HG03139 (cell line): ENCODE measurements at regions not wholly inside any gene's neighbourhood (a gene's known extent, or its start where the extent isn't known, plus 50 kb on each side); places are given as distances from the start of the nearest gene placed in this dataset.

Experiments used
- ATAC-seq: cut with Tn5 transposase; IDR thresholded peaks from one replicate; pipeline ENCODE4 v1.9.1; 2021; ENCODE audit not compliant: unreplicated experiment

- ATAC-seq = no peak
Measured at GRCh38 chr11:29782447-29782846, 234.4 kb downstream of the KCNA4 start.

DNA sequence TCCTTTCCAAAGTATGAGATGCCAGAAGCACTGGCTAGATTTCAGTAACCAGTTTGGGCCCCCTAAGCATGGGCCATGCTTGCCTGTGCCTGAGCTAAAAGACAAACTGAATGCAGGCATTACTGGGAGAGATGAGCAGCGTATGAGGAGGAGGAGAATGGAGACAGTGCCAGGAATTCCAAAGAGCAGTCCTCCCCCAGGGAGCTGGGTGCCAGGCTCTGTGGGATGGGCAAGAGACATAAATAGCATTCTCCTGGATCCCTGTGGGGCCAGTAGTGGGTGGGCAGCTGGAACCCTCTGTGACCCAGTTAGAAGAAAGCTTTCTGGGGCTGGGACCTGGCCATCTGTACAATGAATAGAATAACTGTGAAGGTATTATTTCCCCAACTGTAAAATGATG, 235.6 kb downstream of the KCNA4 start:
- no peak for ATAC-seq

DNA sequence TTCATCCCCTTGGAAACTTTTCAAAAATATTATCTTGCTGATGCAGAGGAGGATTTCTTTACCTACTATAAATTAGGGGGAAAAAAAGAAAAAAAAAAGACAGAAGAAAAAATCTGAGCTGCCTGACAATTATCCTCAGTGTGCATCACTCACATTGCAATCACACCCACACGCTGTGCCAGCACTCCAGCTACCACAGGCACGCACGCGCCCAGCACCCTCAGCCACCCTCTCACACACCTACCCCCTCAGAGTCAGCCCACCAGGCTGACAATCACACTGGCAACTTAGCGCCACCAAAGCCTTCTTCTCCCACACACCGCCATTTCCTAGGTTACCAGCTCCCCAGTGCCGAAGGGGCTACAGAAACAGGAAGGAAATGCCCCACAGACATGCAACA, 236.1 kb downstream of the KCNA4 start:
- ATAC-seq = no peak

- ATAC-seq = no peak
Measured at GRCh38 chr11:29773656-29774264, 243.1 kb downstream of the KCNA4 start.

DNA sequence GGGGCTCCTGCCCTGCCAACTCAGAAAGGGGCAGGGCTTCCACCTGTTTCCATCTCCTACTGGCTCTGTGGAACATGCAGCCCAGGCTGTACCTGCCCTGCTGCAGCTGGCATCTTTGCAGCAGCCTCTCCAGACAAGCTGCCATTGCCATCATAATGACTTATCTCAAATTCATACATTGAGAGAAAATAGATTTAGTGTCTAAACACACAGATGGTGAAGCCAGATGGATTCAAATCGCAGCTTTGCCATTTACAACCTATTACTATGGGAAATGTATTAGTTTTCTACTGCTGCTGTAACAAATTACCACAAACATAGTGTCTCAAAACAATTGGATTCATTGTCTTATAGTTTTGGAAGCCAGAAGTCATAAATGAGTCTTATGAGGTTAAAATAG, 260.0 kb downstream of the KCNA4 start:
- no peak for ATAC-seq

DNA sequence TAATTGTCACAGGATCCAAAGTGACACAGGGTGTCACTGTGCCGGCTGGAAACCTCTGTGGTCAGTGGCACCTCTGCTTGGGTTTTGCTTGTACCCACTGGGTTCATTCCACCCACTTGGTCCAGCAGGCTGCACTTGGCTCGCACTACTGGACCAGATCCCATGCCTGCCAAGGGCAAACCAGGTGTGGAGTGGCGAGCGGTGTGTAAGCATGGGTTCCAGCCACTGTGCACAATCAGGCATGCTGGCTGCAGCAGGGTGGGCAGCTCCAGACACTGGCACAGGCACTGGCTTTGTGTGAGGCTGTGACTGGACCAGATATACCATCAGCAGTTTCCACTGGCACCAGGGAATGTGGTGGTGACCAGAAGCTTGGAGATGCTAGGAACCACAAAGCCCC, 261.4 kb downstream of the KCNA4 start:
- no peak for ATAC-seq

DNA sequence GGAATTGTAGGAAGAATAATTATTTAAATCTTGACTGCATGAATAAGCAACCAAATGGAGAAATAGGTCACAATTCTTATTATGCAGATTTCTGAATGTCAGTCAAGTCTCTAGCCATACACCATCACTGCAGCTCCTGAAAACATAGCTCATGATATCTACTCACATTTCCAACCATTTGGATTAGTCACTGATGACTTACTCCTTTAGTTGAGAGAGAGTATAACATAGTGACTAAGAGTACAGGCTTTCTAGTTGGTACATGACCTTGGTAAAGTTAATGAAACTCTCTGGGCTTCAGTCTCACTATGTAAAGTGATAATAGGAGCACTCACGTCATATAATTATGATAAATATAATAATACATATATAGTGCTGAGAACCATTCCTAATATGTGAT, 265.2 kb downstream of the KCNA4 start:
- no peak for ATAC-seq

DNA sequence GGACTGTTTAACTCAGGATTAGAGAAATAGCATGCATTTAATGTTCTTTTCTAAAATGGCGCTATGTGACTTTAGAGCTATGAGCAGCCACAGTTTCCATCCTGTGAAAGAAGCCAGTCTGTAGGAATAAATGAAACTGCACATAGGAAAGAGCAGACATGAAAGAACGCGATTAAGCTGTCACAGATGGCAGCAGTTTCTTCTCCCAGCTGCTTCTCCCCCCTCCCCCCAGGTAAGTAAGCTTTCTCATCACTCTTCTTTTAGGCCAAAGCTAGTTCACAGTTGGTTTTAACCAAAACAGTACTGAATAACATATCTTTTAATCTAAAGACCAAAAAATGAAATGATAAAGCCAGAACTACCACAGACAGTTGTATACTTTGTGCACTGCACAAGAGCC, 266.4 kb downstream of the KCNA4 start:
- no peak for ATAC-seq

GRCh38 chr11:29734287-29734686, 282.5 kb downstream of the KCNA4 start:
- ATAC-seq = no peak

DNA sequence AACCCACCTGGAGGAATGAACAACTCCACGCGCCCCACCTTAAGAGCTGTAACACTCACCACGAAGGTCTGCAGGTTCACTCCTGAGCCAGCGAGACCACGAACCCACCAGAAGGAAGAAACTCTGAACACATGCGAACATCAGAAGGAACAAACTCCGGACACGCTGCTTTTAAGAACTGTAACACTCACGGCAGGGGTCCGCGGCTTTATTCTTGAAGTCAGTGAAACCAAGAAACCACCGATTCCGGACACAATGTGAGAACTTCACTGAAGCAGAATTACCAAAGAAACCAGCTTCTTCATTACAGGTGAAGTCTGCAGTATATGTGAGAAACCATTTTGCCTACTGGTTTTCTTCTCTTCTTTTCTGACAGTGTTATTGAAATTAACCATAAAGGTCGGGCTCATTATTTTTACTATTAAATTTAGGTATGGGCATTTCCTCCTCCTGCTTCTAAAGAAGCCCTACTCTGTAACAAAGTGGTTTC, 303.0 kb downstream of the KCNA4 start:
- ATAC-seq = no peak

GRCh38 chr11:29712616-29713015, 304.2 kb downstream of the KCNA4 start:
- ATAC-seq = no peak

GRCh38 chr11:29707924-29708323, 308.9 kb downstream of the KCNA4 start:
- no peak for ATAC-seq

GRCh38 chr11:29685361-29685760, 331.5 kb downstream of the KCNA4 start:
- ATAC-seq = no peak

DNA sequence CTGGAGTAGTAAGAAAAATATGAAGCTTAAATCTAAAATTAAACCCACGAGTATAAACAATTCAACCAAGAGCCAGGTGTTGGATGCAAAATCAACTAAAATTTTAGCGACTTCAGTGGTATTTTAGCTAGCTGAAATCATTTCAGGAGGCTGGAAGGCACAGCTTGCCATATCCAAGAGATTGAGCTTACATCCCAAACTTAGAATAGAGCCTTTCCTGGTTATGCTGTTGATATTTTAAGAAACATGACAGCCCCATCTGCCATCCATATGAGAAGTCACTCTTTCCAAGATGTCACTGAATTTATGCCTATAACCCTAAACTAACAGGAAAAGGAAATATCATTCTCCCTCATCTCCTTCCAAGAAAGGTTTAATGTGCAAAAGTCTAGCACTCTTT, 334.0 kb downstream of the KCNA4 start:
- no peak for ATAC-seq

DNA sequence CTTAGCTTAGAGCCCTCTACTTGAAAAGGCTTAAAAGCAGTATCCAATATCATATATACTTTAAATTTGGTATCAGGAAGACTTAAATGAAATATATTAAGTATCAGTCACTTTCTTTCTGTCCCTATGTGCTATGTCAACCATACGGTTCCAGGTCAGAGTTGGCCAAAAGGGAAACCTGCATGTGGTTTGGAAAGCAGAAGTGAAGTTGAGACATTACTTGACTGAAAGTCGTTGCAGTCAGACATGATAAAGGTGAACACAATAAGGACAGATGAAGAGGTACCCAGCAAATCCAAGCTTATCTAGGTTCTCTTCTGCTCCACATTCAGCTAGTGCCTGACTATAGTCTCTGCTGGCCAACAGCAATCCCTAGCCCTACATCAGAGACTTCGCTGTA, 336.8 kb downstream of the KCNA4 start:
- no peak for ATAC-seq

GRCh38 chr11:29676993-29677392, 339.8 kb downstream of the KCNA4 start:
- ATAC-seq = no peak

DNA sequence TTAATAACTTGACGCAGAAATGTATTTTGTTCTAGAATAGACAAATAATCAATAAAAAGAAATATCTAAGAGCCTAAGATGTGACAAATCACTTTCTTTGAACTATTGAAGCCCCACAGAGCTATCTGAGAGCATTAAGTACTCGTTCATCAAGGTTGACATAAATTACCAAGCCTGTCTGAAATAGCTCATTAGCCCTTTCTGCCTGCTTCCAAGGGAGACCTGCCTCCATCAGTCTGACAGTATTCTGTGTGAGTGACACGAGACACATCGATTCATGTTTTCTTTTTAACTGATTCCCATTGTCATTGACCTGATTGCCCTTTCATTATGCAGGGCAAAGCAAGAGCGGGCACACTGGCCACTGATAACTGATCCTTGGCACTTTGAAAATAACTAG, 347.5 kb downstream of the KCNA4 start:
- no peak for ATAC-seq

DNA sequence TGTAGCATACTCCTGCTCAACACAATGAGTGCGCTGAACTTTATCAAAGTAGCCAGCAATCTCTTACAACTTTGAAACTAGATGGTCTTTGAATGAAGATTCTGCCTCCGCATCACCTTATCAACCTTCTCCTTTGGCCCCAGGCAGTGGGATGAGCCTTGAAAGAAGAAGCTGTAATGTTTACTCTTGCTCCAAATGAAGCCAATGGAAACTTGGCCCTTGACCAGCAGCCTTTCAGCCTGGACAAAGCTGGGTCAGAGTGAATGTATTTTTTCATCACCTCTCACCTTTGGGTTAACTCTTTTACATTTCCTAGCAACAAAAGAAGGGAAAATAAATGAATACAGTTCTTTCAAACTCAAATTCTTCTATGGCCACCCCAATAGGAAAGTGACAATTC, 359.1 kb downstream of the KCNA4 start:
- no peak for ATAC-seq

DNA sequence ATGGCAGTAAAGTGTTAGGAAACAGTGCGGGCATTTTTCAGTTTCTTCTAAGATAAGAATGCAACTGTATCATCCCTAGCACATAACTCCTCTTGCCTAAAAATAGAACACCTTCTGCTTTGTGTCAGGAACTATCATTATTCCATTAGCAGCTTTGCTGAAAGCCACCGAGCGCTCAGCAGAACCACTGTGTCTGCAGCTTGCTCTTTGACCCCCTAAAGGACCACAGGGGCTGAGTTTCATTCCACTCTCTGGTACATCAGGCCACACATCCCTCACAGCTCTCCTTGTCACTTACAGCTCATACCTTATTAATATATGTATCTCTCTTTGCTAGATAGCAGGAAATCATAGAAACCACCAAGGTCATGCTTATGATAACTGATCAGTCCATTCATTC, 360.2 kb downstream of the KCNA4 start:
- ATAC-seq = no peak

DNA sequence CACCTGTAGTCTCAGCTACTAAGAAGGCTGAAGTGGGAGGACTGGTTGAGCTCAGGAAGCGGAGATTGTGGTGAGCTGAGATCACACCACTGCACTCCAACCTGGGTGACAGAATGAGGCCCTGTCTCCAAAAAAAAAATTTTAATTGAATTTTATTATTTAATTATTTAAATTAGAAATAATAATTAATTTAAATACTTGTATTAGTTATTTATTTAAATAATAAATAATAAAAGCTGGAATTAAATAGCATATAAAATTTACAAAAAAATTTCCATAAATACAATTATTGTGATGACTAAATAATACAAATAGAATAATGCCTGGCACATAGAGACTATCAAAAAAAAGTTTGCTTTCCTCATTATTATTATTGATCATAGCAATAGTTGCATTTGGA, 371.5 kb downstream of the KCNA4 start:
- no peak for ATAC-seq

- ATAC-seq = no peak
Measured at GRCh38 chr11:29641201-29641600, 375.6 kb downstream of the KCNA4 start.

GRCh38 chr11:29634744-29635143, 382.1 kb downstream of the KCNA4 start:
- no peak for ATAC-seq

- ATAC-seq = no peak
Measured at GRCh38 chr11:29634244-29634643, 382.6 kb downstream of the KCNA4 start.

DNA sequence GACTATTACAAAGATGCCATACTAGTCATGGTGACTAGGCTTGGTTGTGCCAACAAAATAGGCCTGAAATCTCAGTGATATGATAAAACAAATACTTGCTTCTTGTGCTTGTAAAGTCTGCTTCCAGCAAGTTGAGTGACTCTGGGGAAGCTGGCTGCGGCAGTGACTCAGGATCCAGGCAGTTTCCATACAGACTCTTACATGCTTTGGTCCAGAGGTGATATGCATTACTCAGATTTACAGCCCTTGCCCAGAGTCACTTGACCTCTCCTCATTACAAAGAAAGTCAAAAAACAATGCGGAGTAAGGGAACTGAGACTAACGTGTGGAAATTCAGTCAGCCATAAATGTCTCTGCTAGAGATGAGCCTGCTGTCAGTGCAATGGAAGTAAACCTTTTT, 387.5 kb downstream of the KCNA4 start:
- ATAC-seq = no peak
